GM18517 (cell line): ENCODE measurements at regions not wholly inside any gene's neighbourhood (a gene's known extent, or its start where the extent isn't known, plus 50 kb on each side); places are given as distances from the start of the nearest gene placed in this dataset.

Source experiments
- ATAC-seq: cut with Tn5 transposase; IDR thresholded peaks from one replicate; pipeline ENCODE4 v1.9.1; 2021; ENCODE audit warnings: mild to moderate bottlenecking, moderate library complexity; ENCODE audit not compliant: unreplicated experiment

GRCh38 chr12:100738086-100738485 is 56.5 kb upstream of the ANO4 start:
- ATAC-seq: no peak

- no peak for ATAC-seq
Observed at GRCh38 chr12:100741084-100741711, 53.4 kb upstream of the ANO4 start.

GRCh38 chr12:100743060-100743459 is 51.5 kb upstream of the ANO4 start:
- no peak for ATAC-seq
